ENCODE measurements at regions not wholly inside any gene's neighbourhood (a gene's known extent, or its start where the extent isn't known, plus 50 kb on each side); places are given as distances from the start of the nearest gene placed in this dataset.

- no peaks in the 10 kb centered on the region for H3K9me3 Mint-ChIP-seq
- no peak overlapping the region for H3K27ac Mint-ChIP-seq
- Histone ChIP-seq H3K4me2 (replicated peaks; ENCODE audit: extremely low read depth, low read length, poor library complexity, severe bottlenecking) (no peak overlapping the region), H3K4me1 (ENCODE audit: control insufficient read depth in 1 of 2, insufficient read depth in 2 of 2, low read length in 2 of 2) (no peaks in the 10 kb centered on the region), H4K20me1 (ENCODE audit: insufficient read depth, low read length) (no peaks in the 10 kb centered on the region), H3K36me3 (replicated peaks in 1 of 2; ENCODE audit: control insufficient read depth in 1 of 2, insufficient read depth in 2 of 2, low read length in 2 of 2) (no peaks in the 10 kb centered on the region), H3K27ac (ENCODE audit: low read depth in 1 of 2, low read length in 2 of 2) (no peak overlapping the region), H3K4me3 (replicated peaks in 1 of 3; ENCODE audit: low read depth in 2 of 3, low read length in 3 of 3) (no peak overlapping the region), H2AFZ (ENCODE audit: insufficient read depth, low read depth, low read length, poor library complexity, severe bottlenecking) (no peak overlapping the region), H3K79me2 (ENCODE audit: insufficient read depth, low read length) (no peaks in the 10 kb centered on the region), H3K9me3 (replicated peaks in 1 of 2; ENCODE audit: control insufficient read depth in 1 of 2, insufficient read depth in 1 of 2, low read length in 2 of 2) (no peaks in the 10 kb centered on the region), H3K27me3 (ENCODE audit: control insufficient read depth in 2 of 2, insufficient read depth in 2 of 2, low read length in 2 of 2) (no peaks in the 10 kb centered on the region), H3K9ac (ENCODE audit: insufficient read depth, low read length, poor library complexity, severe bottlenecking) (no peak overlapping the region)
- H3K4me1 Mint-ChIP-seq: no peaks in the 10 kb centered on the region
- H3K36me3 Mint-ChIP-seq: no peaks in the 10 kb centered on the region
- intact Hi-C loops (cut with micrococcal nuclease): no loop called here
- H3K27me3 Mint-ChIP-seq (ENCODE audit: low read depth in 3 of 3): peaks cover 0 to 11% (median 4%) of the 10 kb centered on the region in 3 donors
- no CpG with 5 or more reads among the region's 7 CpGs for WGBS (ENCODE audit: insufficient coverage)
- DNase-seq: no peak
- no peak overlapping the region for H3K4me3 Mint-ChIP-seq
- TF ChIP-seq CTCF (IDR thresholded peaks at IDR 0.05): no peak
Observed at GRCh38 chr14:59093902-59094301, 94.6 kb upstream of the DAAM1 start.

GRCh38 chr14:59096303-59096702, 92.2 kb upstream of the DAAM1 start:
- no peaks in the 10 kb centered on the region for H3K36me3 Mint-ChIP-seq
- WGBS (ENCODE audit: insufficient coverage): no CpG with 5 or more reads among the region's 2 CpGs
- no peaks in the 10 kb centered on the region for H3K79me2 ChIP-seq (ENCODE audit: insufficient read depth, low read length)

More at GRCh38 chr14:59096303-59096702, 92.2 kb upstream of the DAAM1 start:
- H3K27ac ChIP-seq (ENCODE audit: low read depth in 1 of 2, low read length in 2 of 2): no peak overlapping the region
- no peak overlapping the region for H2AFZ ChIP-seq (ENCODE audit: insufficient read depth, low read depth, low read length, poor library complexity, severe bottlenecking)
- H3K9me3 ChIP-seq (replicated peaks in 1 of 2; ENCODE audit: control insufficient read depth in 1 of 2, insufficient read depth in 1 of 2, low read length in 2 of 2): no peaks in the 10 kb centered on the region
- H3K36me3 ChIP-seq (replicated peaks in 1 of 2; ENCODE audit: control insufficient read depth in 1 of 2, insufficient read depth in 2 of 2, low read length in 2 of 2): no peaks in the 10 kb centered on the region
- no peaks in the 10 kb centered on the region for H3K4me1 ChIP-seq (ENCODE audit: control insufficient read depth in 1 of 2, insufficient read depth in 2 of 2, low read length in 2 of 2)
- H3K9ac ChIP-seq (ENCODE audit: insufficient read depth, low read length, poor library complexity, severe bottlenecking): no peak overlapping the region
- no peak for DNase-seq
- no peak overlapping the region for H3K4me3 ChIP-seq (replicated peaks in 1 of 3; ENCODE audit: low read depth in 2 of 3, low read length in 3 of 3)
- no peak overlapping the region for H3K4me2 ChIP-seq (replicated peaks; ENCODE audit: extremely low read depth, low read length, poor library complexity, severe bottlenecking)
- Mint-ChIP-seq H3K4me3 (no peak overlapping the region), H3K27me3 (ENCODE audit: low read depth in 3 of 3) (peaks cover 0 to 9% (median 4%) of the 10 kb centered on the region in 3 donors), H3K4me1 (no peaks in the 10 kb centered on the region), H3K9me3 (no peaks in the 10 kb centered on the region), H3K27ac (no peak overlapping the region)
- no peak for TF ChIP-seq CTCF (IDR thresholded peaks at IDR 0.05)
- no peaks in the 10 kb centered on the region for H3K27me3 ChIP-seq (ENCODE audit: control insufficient read depth in 2 of 2, insufficient read depth in 2 of 2, low read length in 2 of 2)
- intact Hi-C loops (cut with micrococcal nuclease): no loop called here
- no peaks in the 10 kb centered on the region for H4K20me1 ChIP-seq (ENCODE audit: insufficient read depth, low read length)

All from CD14-positive monocyte (primary cell).